Immature natural killer cell (primary cell): ENCODE measurements at regions not wholly inside any gene's neighbourhood (a gene's known extent, or its start where the extent isn't known, plus 50 kb on each side); places are given as distances from the start of the nearest gene placed in this dataset.

Experiments
- DNase-seq, 3 donors: peaks; one replicate each; pipeline ENCODE4 v3.0.0; 2022; ENCODE audit warnings: mixed read lengths in 1 of 3
- H3K27ac Mint-ChIP-seq, 6 donors: one replicate each; pipeline ENCODE4 v1.8.0; 2020; ENCODE audit warnings: mixed read lengths in 6 of 6, mild to moderate bottlenecking in 5 of 6, inconsistent platforms in 4 of 6, moderate library complexity in 3 of 6
- H3K27me3 Mint-ChIP-seq, 3 donors: one replicate each; pipeline ENCODE4 v1.8.0; 2020 to 2021; ENCODE audit warnings: low read depth in 3 of 3, mild to moderate bottlenecking in 3 of 3, mixed read lengths in 3 of 3, moderate library complexity in 3 of 3, inconsistent platforms in 1 of 3
- H3K36me3 Mint-ChIP-seq, 3 donors: one replicate each; pipeline ENCODE4 v1.8.0; 2020; ENCODE audit warnings: mixed read lengths in 3 of 3, inconsistent platforms in 2 of 3, mild to moderate bottlenecking in 2 of 3
- H3K4me1 Mint-ChIP-seq, 2 donors: one replicate each; pipeline ENCODE4 v1.8.0; 2020; ENCODE audit warnings: inconsistent platforms in 2 of 2, mild to moderate bottlenecking in 2 of 2, mixed read lengths in 2 of 2, moderate library complexity in 1 of 2
- H3K4me3 Mint-ChIP-seq, 5 donors: one replicate each; pipeline ENCODE4 v1.8.0; 2020; ENCODE audit warnings: mild to moderate bottlenecking in 5 of 5, mixed read lengths in 5 of 5, inconsistent platforms in 3 of 5, moderate library complexity in 3 of 5
- H3K9me3 Mint-ChIP-seq, 6 donors: one replicate each; pipeline ENCODE4 v1.8.0; 2020; ENCODE audit warnings: mild to moderate bottlenecking in 6 of 6, mixed read lengths in 6 of 6, inconsistent platforms in 4 of 6, moderate library complexity in 3 of 6

GRCh38 chr9:88025411-88026117 lies 51.2 kb upstream of the CDK20 start:
- Mint-ChIP-seq H3K27ac (no peak overlapping the region), H3K4me3 (no peak overlapping the region), H3K36me3 (no peaks in the 10 kb centered on the region), H3K27me3 (peaks cover 1 to 4% (median 2%) of the 10 kb centered on the region in 3 donors), H3K9me3 (no peaks in the 10 kb centered on the region), H3K4me1 (no peaks in the 10 kb centered on the region)
- no peak for DNase-seq

DNA sequence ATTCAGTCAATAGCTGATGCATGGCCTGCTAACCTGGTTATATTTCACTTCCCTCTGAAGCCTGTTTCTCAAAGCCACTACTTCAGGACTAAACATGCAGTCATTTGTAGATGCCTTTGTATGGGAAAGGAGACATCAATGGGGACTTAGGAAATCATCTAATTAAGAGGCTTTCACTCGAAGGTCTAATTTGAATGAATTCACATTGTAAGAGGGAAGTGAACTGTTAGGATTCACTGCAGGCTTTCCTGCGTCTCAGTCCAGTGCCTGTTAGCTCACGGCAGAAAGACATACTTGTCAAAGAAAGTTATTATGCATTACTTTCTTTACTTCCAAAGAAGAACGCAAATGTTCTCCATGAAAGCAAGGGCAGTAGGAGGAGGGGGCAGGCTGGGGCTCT lies 50.6 kb upstream of the CDK20 start:
- no peak overlapping the region for H3K4me3 Mint-ChIP-seq
- H3K27me3 Mint-ChIP-seq, result peaks cover 2 to 4% (median 2%) of the 10 kb centered on the region in 3 donors
- H3K9me3 Mint-ChIP-seq, result no peaks in the 10 kb centered on the region

More for the DNA sequence above, 50.6 kb upstream of the CDK20 start:
- no peaks in the 10 kb centered on the region for H3K36me3 Mint-ChIP-seq
- H3K4me1 Mint-ChIP-seq, result no peaks in the 10 kb centered on the region
- no peak for DNase-seq
- no peak overlapping the region for H3K27ac Mint-ChIP-seq
